GM21786 (cell line): ENCODE measurements at regions not wholly inside any gene's neighbourhood (a gene's known extent, or its start where the extent isn't known, plus 50 kb on each side); places are given as distances from the start of the nearest gene placed in this dataset.

ENCODE experiments used
- ATAC-seq: cut with Tn5 transposase; IDR thresholded peaks from one replicate; pipeline ENCODE4 v1.9.1; 2021; ENCODE audit not compliant: unreplicated experiment

DNA sequence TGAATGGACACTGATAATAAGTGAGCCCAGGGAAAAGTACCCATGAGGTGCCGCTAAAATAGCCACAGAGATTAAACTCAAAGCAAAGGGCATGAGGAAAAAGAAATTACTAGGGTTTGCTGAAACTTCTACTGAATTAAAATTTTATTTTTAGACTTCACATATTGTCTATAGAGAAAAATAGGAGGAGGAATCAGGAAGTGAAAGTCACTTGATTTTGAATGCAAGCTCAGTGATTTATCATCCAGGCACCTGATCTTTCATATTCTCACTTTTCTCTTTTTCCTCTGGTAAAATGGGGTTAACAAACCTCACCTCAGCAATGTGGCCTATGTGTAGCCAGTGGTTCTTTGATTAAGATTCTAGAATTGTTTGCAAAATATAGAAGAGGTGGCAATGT, 479.8 kb downstream of the BCL11B start:
- ATAC-seq: no peak

DNA sequence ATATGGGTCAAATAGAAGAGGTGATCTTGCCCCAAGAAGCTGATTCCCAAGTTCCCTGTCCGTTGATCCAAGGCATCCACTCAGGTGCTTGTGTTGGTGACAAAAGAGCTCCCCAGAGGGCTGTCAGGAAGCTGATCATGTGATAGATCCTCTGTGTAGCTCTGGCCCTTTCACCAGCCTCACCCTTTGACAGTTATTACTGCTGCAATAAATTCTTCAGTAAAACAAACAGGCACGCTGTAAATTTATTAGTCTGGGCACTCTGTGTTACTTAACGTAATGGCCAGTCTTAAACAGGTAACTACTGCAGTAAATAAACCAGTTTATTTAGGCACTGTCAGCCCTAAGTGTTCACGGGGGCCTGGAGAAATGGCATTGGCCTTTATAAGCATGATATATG, 473.9 kb downstream of the BCL11B start:
- ATAC-seq: no peak

DNA sequence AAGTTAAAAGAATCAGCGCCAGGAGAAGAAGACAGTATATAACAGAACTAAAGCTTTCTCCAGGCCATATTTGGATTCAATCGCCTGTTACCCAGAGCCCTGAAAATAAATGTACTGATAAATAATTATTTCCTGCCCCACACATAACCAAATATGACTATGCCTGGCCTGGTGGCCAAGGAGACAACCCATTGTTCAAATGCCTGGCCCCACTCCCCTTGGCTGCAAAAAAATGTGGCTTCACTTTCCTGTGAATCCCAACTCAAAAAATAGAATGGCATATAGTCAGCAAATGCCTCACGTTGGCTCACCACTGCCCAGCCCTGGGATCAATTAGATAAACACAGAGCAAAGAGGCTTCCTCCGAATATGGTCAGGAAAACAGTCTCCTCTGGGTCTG, 472.1 kb downstream of the BCL11B start:
- ATAC-seq: no peak

DNA sequence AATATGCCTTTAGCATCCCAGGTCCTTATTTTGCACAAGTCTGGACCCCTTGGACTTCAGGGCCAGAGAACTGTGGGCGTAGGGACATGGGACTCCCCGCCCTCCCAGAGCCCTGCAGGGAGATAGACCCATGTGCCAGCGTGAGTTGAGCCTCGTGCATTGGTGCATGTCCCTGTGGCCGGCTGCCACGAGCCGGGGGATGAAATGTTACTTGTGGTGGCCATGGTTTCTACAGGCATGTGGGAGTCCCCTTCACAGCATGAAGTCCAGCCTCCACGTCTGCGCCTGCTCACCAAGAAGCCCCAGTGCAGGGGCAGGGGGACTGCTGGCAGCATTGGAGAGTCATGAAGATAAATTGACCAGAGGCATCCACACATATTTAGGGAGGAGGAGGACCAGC, 470.0 kb downstream of the BCL11B start:
- no peak for ATAC-seq

DNA sequence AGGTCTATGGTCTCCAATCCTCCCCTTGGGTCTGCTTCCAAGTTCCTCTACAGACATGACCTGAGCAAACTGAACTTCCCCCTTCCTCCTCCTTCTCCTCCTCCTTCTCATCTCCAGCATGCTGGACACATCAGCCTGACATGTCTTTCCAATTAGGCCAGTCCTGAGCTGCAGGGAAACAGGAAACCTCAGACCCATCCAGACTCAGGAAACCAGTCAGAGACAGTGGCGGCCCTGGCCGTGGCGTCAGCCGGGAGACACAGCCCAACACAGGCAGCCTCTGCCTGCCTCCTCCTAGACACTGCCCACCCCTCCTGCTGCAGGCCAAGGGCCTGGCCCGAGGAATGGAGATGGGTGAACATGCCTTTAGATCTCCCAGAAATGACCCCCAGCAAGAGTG, 468.8 kb downstream of the BCL11B start:
- ATAC-seq: no peak

DNA sequence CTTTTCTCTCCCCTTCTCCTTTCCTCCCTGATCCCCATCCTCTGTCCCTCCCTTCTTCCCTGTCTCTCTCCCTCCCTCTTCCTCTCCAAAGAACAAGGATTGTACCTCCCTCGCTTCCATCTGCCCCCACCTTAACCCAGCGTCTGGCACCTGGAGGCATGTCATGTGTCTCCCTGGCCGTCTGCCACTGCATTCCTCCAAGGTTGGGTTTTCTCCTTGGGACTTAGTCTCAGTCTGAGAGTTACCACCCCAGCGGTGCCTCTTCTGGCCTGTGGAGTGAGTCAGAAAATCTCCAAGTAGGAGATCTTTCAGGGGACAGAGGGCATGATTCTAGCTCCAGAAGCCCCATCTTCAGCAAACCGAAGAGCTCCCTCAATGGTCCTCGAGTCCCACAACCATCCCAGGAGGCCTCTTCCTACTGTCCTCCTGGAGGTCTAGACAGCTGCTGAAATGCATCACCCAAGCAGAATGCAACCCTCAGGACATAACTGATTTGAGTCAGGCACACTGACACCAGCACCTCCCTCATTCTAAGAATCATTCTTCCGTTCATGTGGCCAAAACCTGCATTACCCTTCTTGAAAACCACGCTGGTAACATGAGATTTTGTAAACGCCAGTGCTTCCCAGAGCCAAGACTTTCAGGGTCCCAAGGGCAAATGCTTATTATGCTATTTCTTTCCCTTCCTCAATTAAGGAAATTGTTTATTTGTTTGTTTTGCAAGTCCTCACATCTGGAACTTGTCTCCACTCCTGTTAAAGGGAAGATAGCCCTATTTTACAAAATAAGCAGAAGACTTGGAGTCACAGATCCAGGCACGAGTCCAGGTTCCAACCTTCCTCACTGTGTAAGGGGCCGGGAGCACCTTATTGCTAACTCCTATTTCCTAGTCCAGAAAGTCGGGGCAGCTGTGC, 463.2 kb downstream of the BCL11B start:
- no peak for ATAC-seq

DNA sequence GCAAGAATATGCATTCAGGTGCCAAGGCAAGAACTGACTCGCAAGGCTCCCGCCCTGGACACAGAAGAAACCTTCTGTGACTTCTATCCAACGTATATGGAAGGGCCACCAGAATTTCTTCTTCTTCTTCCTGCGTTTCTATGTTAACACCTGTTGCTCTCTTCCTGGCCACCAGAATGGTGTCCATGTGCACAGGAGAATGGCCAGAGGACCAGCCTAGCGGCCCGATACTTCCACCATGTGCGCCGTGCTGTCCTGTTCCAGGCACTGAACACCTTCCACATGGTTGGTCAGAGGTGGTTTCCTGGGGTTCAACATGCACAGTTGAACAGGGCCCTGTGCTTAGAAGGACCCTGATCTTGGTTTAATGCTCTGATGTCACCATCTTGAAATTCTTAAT, 455.8 kb downstream of the BCL11B start:
- ATAC-seq: no peak

DNA sequence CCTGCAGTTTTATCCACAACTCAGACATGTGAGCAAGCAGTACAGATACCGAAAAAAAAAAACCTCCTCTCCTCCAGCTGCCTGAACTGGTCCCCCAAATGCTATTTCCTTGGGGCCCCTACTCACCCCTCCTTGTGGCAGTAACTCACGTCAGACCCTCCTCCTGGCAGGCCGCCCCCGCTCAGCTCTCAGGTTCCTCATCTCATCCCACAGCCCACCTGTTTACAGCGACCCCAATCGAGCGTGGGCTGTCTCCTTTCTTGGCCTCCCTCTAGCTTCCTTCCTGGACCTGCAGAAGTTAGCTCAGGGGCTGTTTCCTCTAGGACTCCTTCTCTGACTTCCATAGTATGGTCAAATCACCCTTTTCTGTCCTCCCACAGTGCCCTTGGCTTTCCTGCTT, 455.3 kb downstream of the BCL11B start:
- no peak for ATAC-seq

DNA sequence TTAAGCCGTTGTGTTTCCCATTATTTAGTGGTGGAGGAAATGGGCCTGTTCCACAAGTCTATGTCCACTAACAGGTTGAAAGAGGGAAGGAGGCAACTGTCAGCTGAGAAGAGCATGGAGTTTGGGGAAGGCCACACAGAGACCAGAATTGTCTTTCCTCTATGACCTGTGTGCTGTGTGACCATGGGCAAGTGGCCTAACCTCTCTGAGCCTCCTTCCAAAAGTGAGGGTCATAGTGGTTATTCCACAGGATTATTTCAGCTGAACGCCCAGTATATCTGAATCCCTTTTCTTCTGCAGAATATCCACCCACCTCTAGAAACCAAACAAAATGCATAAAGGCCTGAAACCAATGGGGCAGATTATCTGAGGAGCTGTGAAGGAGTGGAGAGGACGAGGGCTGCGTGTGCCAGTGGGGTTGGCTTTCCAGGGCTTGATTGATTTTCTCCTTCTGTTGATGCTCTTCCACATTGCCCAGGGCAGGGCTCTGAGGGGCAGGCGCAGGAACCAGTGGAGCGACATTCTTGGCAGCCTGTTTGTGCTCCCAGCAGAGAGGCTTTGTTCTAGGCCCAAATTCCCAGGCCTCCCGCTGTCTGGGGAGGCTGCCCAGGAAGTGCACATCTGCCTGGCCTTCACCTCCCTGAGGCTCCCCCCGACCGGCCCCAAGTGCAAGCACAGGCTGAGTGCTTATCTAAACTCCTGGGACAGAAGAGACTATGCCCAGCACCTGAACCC, 452.7 kb downstream of the BCL11B start:
- ATAC-seq: no peak

DNA sequence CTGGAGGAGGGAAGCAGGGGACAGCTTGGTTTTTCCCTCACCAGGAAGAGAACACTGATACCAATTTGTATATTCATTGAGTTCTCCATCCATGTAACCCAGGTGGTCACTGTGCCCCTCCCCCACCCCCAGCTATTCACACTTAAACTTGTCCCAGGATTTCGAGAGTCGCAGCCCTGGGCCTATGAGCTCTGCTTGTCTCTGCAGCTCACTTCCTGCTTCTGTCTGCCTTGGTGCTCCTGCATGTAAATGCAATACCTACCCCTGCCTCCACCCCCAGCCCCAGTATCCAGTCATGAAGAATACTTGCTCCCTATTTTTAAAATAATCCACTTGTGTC, 452.2 kb downstream of the BCL11B start:
- ATAC-seq: no peak

DNA sequence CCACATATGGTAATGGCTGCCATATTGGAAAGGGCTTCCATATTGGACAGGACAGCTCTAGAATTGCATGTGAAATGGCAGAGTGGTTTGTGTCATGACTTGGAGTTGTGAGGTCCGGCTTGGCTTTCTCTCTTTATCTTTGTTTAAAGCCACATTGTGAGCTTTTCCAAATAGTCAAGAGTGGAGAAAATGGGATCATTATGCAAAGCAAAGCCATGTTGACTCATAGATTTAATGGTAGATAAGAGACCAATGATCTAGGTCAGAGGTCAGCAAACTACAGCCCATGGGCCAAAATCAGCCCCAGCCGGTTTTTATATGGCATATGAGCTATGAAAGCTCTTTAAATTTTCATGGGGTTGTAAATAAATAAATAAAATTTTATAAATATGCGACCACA, 449.1 kb downstream of the BCL11B start:
- no peak for ATAC-seq

DNA sequence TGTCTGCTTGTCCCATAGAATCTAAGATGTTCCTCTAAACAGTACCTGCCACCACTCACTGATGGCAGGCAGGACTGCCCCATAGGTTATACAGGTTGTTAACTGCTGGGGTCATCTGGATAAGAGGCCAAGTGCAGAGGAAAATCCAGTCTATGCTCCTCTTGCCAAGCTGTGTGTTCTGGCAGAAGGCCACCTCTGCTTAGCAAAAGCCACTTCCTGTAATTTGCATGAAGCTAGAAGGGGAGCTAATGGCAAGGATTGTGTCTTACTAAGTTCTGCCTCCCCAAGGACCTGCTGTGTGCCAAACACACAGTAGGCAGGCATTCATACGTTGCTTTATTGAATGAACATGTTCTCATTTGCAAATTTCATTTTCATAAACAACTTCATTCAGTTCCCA, 445.4 kb downstream of the BCL11B start:
- ATAC-seq: no peak

DNA sequence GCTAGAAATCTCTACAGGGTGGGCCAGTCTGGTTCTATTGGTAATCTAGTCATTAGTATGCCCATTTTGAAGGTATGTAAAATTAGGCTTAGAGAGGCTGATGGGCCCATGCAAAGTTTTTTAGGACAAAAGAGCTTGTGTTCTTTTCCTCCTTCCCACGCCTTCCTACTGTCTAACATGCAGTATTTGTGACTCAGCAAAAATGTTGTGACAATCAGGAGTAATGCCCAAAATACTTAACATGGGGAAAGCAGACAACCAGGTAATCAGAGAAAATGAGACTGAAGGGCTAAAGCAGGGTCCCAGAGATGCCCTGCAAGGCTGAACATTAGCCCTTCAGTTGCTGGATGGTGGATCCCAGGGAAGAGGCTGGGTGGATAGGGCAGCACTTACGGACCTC, 437.9 kb downstream of the BCL11B start:
- ATAC-seq: no peak

DNA sequence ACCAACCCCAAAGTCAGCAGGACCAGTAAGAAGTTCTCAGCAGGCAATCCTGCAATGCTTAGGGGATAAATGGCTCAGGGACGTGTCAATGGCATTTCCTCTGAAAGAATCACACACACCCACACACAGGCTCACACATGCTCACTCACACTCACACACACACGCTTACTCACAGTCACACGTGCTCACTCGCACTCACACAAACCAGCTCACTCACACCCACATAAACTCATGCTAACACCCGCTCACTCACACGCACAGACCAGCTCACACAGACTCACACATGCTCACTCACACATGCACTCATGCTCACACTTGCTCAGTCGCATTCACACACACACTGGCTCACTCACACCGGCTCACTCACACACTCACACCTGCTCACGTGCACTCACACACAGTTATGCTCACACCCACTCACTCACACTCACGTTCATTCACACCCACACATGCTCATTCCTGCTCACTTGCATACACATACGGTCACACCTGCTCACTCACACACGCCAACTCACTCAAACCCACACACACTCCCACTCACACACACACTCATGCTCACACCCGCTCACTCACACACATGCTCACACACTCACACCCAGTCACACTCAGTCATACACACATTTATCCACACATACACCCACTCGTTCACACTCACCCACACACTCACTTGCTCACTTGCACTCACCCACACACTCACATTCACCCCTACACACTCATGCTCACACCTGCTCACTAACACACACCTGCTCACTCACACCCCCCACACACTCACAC, 436.8 kb downstream of the BCL11B start:
- ATAC-seq: no peak

DNA sequence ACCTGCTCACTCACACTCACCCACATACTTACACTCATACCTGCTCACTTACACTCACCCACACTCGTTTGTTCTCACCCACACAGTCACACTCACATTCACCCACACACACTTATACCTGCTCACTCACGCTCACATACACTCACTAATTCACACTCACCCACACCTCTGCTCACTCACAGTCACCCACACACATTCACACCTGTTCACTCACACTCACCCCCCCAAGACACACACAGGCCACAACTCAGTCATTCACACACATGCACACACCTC, 436.2 kb downstream of the BCL11B start:
- no peak for ATAC-seq

DNA sequence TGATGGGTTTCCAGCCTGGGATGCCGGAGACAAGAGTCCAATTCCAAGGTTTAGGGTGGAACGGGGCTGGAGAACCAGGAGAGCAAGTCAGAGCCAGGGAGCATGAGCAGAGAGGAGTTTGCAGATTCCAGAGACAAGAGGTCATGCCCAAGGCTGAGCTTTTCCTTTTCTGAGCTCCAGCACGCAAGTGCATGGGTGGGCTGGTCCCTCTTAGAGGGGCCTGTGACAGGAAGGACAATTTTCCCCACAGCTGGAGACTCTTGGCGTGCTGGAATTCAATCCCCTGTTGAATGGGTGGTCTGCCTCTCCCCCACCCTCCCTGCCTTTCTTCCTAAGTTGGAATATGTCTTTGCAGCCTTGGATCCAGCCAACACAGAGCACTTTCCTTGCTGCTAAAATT, 431.9 kb downstream of the BCL11B start:
- ATAC-seq: no peak

DNA sequence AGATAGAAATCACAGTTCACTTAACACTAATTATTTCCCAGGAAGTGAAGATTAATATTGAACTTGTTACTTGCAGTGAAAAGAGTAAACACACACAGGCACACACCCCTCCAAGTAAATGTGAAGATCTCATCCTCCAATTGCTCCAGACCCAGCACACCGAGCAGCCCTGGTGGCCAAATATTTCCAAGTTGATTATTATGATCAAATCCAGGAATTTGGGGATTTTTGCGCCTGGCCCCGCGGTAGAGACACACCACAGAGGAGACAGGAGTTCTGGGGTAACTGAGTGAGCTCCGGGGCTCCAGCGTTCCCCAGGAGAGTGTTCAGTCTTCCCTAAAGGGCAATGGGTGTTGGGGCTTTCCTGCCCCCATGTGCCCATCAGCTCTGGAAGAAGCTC, 431.5 kb downstream of the BCL11B start:
- ATAC-seq: no peak

DNA sequence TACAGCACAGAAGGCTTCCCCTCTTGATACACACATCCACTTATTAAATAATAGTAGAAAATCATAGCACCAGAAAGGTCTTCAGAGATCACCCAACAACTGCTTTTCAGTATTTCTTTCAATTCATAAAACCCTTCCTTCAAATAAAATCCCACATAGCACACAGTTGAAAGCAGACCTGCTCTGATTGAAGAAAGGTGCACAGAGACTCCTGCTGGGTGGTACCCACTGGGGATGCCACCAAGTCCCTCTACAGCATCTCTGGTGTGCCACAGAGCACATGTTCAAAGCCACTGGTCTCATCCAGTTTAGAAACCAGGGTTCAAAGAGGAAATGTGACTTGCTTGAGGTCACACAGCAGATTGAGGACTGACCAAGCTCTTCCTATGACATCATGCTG, 427.5 kb downstream of the BCL11B start:
- ATAC-seq: no peak

DNA sequence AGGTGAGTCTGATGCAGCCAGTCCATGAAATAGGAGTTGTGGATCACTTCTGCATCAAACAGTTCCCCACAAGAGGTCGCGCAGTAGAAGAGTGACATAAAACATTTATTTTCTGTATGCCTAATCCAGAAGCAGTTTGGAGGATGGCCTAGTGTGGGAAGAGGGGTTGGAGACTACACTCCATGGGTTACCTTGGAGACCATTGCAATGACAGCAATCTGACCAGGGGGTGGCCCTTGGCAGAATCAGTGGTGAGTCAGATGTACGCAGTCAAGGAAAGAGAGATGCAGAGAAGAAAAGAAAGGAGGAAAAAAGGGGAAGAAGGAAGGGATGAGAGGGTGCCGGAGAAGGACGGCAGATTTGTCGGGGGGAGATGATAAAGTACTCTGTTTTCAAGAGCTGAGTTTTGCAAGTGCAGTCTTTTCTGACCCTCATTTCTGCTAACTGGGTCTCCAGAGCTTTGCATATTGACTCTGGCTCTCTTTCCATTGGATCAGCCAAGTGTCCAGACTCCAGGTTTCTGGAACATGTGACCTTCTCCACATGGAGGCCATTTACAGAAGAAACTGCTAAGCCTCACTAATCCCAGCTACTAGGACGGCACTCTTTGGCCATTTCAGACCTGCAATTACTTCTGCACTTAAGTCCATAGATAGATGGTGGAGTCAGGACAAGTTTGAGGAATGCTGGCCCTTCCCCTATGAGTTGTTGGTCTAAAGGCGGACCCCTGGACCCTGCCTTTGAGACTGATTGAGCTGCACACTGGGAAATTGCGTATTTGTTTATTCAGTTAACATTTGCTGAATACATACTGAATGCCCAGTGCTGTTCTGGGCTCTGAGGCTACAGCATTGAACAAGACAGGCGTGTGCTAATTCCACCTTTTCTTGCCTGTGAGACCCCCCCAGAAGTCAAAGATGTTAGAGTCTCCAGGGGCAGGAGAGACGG, 424.2 kb downstream of the BCL11B start:
- no peak for ATAC-seq

DNA sequence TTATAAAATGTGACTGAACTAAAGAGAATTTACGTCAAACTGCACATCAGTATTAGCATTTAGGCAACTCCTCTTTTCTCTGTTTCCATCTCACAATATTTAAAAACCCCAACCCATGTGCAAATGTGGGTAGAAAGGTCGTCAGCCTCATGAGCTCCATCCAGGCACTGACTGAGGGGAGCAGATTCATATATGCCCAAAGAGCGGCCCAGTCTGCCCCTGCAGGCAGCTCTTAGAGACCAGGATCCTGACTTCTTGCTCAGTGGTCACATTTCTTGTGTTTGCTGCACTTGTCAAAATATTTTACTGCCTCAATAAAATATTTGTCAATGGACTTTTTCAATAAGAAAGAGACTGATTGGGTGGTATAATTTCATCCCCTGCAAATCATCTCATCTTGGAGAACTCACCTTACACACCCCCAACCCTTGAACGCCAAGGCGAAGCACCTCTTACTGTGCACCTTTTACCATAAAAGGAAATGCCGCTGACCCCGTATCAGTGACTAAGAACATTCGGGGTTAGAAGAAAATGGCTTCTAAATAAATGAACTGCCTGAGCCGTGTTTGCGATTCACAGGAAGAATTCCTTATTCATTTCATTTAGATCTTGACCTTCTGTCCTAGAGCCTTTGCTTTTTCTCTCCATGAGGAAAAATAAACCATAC, 418.8 kb downstream of the BCL11B start:
- no peak for ATAC-seq
